T-helper 9 cell (primary cell): ENCODE measurements at regions not wholly inside any gene's neighbourhood (a gene's known extent, or its start where the extent isn't known, plus 50 kb on each side); places are given as distances from the start of the nearest gene placed in this dataset.
"Not testable (repeated sequence)": the region's sequence is repeated elsewhere in the genome, so short reads cannot be mapped to it uniquely, and the experiment has no call there.

Source experiments
- DNase-seq: peaks from one replicate; pipeline ENCODE4 v3.0.0-alpha.2; 2020

DNA sequence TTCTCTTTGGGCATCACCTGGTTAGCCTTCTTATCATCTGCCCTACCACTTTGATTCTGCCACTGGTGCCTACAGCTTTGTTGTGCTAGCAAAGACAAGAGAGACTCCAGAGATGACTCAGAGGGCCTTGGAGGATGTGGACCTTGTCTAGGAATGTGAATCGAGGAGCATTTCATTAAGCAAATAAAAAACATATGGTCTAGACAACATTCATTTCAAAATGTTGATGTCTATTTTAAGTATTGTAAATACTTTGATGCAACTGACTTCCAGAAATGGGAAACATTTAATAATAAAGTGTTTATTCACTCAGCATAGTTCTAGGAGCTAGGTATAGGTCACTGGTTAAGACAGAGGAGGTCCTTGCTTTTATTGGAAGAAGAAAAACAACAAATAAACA is 195.5 kb downstream of the CDCA7 start:
- DNase-seq, result no peak

DNA sequence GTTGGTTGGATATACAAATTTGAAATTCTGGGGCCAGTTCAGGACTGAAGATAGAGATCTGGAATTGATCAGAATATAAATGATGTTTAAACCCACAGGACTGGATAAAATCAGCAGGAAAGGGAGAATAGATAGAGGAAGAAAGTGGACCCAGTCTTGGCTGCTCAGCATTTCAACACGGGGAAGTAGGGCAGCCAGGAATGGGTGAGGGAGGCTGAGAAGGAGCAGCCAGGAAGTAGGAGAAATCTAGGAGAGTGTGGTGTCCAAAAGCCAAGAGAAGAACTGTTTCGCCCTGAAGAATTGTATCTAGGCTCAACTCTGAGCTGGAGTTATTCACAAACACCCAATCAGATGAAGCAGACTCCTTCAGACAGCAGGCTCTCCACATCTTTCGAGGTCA is 197.9 kb downstream of the CDCA7 start:
- DNase-seq, result no peak

DNA sequence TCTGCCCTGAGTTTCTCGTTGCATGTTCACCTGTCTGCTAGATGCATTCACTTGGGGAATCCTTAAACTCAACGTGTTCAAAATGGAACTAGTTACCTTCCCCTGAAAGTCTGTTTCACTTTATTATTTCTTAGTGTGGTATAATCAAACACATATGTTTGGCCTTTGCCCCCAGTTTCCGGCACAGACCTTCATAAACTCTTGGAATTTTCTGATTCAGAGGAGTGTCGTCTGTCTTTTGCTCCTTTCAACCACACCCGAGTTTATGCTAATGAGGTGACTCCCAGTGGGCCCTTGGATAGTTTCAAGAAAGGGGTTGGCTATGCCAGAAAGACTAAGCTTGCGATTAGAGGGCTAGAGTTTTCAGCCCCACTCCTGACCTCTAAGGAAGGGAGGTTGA is 198.9 kb downstream of the CDCA7 start:
- no peak for DNase-seq

DNA sequence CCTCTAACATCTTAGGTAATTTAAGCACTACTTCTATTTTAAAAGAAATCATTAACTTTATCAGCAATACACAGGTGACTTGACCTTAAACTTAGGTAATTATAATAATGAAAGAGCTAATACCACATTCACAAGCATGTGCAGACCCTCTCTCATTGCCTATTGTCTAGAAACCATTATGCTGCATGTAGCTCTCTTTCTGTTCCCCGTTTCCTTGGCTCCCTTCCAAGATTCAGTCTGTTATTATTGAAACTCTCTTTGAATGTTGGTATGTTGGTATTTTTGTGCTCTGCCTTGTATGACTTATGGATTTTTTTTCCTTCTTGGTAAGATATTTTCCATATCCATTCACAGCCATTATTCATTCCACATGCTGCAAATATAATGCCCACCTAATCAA is 201.2 kb downstream of the CDCA7 start:
- no peak for DNase-seq

DNA sequence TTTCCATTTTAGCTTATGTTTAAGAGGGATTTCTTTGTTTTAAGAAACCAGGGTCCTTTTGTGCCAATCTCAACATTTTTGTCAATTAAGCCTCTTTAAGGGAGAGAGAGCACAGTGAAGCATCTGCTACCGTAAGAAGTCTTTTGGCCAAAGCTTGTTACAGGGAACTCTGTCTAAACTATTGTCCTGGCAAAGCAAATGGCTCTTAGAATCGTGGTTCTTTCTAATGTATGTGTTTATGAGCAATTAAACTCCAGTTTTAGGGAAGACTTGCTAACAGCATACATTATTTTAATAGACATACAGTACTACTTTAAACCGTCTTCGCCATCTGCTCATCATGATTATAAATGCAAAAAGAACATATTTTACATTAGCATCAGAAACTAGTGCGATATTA is 202.1 kb downstream of the CDCA7 start:
- no peak for DNase-seq

DNA sequence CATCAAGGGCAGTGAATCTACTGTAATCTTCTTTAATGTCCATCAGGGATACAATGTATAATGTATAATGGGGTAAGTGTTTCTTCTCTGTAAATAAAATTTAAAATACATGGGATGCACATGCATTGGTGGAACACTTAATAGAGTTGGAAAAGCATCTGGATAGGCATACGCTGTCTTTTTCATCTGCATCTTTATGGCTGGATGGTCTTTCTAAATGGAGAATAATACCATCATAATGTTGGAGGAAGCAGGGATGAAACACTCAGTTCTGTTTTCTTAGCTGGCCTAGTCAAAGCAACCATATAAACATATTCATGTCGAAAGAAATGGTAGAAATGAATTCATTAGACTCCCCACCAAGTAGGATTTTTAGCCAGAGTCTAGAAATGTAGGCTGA is 202.8 kb downstream of the CDCA7 start:
- no peak for DNase-seq

DNA sequence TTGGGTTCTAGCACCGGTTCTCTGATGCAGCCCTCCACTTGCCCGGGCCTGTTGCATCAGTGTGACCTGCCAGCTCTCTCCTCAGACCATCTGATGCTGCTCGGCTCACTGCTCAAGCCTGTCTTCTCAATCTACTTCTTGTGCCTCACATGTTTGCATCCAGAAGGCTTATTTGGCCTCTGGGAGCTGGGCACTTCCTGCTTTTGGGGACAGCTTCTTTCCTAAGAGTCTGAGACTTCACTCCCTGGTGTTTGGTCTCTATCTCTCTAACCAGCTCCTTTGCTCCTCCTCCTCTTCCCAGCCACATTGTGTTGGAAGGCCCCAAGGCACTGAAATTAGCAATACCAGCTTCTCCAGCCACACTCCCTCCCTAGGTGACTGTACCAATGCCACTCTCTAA is 212.8 kb downstream of the CDCA7 start:
- no peak for DNase-seq

DNA sequence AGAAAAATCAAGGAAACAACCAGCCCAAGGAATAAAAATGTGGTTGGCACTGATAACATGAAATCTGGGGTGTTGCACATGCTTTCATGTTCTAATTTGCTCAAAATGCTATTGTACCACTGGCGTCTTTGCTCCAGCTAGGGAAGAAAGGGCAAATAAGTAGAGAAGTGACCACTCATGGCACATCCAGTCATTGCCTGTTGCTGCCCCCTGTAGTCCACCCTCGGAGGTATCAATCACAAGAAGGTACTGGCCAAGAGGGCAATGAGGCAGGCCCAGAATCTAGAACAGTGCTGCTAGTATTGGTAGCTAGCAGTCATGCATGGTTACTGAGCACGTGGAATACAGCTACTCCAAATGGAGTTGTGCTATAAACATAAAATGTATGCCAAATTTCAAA is 213.4 kb downstream of the CDCA7 start:
- DNase-seq, result no peak

DNA sequence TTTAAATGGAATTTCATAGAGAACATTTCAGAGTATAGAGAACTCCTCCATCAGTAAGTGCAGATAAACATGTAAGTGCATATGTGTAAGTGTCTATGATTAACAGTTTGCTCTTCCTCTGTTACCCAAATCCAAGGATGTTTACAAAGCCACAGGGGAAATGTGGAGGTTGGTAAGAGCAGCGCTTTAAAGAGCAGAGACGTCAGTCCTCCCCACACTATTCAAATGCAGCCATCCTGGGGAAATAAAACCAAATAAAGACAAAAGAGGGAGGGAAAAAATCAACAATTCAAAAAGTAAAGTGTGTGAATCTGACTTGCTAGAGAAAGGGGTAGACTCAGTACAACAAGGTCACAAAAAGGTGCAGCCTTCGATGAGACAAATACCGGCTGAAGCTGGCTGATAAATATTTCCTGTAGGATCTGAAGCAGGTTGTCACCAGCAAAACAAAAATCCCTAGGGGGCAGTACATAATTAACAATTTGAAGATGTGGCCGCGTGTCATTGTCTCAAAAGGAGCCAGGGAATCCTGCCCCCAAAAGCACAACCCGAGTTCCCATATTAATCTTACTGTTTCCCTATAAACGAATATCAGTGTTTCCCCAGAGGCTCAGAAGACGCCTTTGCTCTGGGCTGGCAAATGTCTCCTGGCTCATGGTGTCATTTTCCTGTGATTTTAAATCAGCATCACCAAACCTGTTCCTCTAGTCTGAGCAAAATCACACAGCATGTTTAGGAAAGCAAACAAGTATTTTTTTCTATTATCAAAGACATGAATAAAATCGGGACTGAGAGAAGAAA is 216.5 kb downstream of the CDCA7 start:
- DNase-seq, result no peak

DNA sequence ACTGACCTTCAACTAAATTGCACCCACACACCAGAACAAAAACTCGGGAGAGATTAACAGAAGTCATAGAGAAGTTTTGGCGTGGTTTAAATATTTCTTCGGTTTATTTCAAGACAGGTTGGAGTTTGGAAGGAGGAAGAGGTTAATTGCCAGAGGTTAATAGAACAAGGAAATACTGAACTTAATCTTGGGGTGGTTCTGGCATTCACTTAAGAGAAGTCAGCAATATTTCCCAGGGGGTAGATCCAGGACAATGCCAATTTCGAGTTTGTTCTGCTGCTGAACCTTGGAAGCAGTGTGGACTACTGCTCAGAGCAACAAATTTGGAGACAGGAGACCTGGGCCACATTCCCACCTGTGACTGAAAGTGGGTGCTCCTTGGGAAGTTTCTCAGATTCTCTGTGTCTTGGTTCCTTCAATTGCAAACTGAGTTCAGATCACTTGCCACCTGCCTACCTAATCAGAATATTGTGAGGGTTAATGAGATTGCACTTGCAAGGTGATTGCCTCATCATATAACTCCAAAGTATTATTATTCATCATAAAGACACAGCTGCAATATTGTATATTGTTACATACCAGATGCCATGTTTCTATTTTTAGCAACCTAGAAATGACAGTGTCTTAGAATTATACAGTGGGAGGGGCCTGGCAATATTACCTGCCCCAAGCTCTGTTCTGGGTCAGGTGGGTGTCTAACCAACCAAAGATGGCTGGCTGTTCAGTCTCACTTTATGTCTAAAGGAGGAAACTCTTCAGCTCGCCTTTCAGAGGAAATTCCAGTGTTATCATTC is 217.4 kb downstream of the CDCA7 start:
- DNase-seq, result no peak

DNA sequence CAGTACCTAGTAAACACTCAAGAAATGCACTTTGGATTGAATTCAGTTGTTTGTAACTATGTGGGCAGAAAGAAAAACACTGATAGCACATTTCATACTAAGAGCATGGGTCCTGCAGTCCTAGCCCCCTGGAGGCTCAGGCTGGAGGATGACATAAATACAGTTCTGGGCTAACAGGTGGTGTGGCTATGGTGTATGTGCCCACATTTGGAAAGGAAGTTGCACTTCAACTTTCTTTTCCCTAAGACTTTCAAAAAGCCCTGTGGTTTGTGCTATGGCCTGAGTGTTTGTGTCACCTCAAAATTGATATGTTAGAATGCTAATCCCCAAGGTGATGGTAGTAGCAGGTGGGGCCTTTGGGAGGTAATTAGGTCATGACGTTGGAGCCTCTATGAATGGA is 218.2 kb downstream of the CDCA7 start:
- DNase-seq, result no peak

DNA sequence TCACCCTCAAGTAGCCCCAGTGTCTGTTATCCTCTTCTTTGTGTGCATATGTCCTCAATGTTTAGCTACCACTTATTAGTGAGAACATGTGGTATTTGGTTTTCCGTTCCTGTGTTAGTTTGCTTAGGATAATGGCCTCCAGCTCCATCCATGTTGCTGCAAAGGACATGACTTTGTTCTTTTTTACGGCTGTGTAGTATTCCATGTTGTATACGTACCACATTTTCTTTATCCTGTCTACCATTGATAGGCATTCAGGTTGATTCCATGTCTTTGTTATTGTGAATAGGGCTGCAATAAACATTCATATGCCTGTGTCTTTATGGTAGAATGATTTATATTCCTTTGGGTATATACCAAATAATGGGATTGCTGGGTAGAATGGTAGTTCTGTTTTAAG is 219.1 kb downstream of the CDCA7 start:
- not testable (repeated sequence) for DNase-seq

DNA sequence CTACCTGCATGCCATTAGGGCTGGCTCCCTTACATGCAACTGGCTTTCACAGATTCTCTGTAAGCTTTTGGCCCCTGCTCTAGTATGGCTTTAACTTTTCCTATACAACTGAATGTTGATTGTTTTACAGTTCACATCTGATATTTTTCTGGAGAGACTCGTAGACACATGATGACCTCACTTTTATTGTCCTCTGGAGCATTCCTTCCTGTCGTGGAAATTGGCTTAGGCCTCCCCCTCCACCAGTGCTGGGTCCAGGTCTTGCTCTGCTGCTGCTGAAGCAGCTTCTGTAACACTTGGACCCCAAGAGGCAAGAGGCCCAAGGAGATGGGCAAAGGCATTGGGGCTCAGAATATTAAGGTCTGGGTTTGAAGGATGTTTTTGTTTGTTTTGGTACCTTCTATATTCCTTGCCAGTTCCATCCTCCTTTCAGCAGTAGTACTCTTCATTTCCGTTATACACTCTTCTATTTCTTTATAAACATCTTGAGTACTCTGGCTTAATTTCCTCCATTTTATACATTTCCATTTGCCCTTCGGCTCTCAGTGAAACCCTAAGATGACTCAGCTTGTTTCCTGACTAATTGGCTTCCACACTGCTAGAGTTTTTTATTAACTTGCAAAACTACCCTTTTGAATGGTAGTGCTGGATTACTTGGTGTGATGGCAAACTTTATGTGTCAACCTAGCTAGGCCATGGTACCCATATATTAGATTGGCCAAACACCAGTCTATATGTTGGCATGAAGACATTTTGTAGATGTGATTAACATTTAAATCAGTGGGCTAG is 219.8 kb downstream of the CDCA7 start:
- no peak for DNase-seq

DNA sequence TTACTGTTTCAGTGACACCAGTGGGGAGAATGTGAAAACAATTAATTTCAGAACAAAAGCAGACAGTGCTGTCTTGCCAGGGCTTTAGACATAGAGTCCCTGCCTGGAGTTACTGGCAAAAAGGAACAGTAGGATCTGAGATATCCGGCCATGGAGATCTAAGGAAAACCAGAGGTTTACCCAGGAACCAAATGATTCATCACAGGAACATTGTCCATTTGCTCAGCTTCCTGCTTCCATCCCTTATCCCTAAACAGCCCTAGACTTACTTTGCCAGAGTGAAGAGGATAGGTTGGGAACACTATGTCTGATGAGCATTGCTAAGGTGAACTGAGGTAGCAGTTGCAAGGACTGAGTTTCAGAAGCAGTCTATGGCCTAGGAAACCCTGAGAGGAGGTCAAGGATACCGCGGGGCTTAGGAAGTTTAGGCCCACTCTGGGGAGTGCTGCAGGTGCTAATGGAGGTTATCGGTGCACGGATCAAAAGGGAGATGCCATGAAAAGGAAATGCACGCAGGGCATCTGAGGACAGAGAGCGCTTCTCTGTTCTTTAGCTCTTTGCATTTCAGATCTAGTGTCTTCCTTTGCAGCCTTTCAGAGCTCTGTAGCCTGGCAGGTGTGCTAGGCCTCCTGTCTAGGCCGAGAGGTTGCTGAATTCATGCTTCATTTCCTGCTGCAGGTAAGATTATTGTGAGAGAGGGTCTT is 223.9 kb downstream of the CDCA7 start:
- DNase-seq, result no peak

DNA sequence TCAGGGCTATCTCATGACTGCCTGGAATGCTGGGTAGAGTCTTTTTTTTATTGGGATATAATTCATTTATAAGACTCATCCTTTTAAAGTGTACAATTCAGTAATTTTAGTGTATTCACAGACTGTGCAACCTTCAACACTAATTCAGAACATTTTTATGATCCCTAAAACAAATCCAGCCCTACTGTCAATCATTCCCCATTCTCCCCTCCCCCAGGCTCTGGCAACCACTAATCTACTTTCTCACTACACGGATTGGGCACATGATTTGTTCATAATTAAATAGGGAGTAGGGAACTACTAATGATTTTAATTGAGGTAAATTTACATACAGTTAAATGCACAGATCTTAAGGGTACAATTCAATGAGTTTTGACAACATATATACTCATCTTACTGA is 225.7 kb downstream of the CDCA7 start:
- DNase-seq, result no peak

DNA sequence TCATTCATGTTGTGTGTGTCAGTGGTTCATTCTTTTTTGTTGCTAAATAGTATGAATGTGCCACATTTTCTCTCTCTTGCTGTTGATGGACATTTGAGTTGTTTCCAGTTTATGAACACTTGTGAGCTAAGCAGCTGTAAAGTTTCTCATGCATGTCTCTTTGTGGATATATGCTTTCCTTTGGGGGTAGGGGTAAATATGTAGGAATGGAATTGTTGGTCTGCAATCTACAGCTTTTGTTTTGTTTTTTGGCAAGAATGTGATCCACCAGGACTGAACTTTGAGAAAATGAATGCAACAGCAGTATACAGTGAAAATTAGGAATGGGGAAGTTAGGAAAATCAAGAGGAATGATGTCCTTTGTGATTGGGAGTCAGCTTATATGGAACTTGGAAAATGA is 226.3 kb downstream of the CDCA7 start:
- no peak for DNase-seq

DNA sequence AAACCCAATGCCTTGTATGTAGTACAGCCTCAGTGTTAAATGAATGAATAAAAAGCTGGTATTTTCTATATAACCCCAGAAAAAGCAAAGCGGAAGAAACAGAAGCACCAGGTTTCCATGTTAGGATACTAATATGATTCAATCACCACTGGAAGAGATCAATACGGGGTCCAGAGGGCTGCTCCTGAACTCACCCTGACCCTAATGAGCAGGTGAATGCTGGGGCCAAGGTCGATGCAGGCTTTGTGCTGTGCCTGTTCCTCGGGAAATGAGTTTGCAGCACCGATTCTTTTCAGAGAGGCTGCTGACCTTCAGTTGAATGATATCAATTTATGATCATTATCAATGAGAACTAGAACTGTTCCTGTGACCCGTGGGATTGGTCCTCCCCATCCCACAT is 228.5 kb downstream of the CDCA7 start:
- no peak for DNase-seq

DNA sequence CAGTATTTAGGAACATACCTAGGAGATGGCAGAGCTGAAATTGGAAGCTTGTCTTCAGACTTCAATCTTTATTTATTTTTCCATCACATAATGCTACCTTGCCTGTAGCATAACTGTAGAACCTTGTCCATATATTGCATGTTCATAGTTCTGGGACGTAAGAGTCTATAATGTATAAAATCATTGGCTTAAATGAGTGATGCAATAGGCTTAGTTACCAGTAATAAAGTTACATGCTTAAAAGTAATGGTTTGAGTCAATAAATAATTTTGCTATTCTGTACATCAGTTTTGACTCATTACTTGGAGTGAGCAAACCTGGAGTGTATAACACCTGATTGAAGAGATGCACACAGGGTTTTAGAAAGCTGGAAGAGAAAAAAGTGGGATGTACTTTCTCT is 229.3 kb downstream of the CDCA7 start:
- DNase-seq, result no peak

DNA sequence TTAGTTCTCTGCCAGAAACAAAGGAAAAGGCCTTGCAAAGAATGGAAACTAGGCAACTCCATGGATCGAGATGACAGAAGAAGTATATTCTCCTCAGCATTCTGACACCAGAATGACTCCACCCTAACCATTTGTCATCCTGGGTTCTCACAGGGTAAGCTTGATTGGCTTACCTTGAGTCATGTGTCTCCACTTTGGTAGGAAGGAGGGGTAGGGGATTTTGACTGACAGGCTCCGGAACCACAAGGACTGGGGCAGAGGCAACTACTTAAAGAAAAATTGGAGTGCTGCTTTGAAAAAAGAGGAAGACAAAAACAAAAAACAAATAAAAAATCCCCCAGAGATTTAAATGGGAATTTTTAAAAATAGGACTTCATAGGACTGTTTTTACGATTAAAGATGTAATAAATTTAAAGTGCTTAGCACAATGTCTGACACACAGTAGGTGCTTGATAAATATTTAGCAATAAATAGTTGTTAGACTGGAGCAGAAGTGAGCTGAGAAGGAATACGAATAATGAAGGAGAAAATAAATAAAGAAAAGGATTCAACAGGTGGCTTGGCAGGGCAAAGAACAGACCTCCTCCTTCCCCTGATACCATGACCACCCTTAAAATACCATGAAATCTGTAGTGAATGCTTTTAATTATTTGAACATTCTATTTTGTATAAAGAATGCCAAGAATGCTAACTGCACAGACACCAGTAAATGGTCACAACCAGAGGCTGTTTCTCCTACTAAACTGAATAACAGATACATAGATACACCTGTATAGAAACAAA is 230.2 kb downstream of the CDCA7 start:
- no peak for DNase-seq

DNA sequence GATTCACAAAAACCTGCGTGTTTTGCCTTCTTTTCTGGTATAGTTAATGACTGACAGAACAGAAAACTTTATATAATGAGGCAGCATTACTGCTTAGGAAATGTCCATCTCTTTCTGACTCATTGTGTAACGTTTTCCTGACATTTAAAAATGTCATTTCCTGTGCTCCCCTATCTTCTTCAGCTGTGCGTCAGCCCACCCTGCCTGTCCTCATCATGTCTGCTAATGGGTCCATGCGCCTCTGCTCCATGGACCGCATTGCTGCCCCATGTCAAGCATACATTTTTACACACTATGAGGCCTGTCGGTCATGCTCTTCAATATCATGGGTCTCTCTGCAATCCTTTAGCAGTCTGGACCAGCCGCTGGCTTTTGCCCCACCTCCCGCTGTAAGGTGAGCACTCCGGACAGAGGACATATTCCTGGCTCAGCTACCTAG is 234.3 kb downstream of the CDCA7 start:
- DNase-seq, result no peak

DNA sequence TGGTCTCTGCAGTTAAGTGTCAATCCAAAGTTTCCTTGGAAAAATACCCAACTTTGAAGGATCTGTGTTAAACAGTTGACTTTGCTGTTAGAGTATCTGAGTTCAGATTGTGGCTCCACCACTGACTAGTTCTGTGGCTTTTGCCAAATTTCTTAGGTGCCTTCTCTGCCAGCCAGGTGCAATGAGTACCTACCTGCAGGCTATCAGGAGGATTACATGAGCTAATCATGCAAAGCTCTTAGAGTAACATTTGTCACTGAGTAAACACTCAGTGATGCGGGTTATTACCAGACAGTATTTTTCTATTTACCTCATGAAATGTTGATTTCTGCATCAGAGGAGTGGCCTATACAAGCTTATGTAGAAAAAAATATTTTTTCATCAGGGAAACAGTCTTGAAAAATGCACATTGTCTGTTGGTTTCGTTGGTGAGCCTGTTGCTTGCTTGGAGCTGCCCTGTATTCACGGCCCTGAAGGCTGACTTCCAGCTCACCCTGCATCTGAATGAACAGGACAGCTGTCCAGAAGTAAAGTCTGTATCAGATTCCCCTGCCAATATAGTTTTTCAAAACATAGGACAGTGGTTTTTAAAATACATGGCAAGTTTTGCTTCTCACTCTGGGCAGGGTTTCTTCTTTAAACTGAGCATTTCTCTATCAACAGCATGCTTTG is 235.1 kb downstream of the CDCA7 start:
- DNase-seq, result no peak
